SK-N-SH (cell line): ENCODE measurements at regions not wholly inside any gene's neighbourhood (a gene's known extent, or its start where the extent isn't known, plus 50 kb on each side); places are given as distances from the start of the nearest gene placed in this dataset.

Source experiments
- CTCF ChIA-PET: fragments of 300-600, 350-600 bp; formaldehyde crosslinking; extraction: SDS; loops from one replicate; lab custom pipeline; 2021; lab: Yijun Ruan, JAX
- POLR2A ChIA-PET: fragments of 350-600 bp; sonication (Branson Sonifier 250); formaldehyde crosslinking; extraction: SDS; loops from one replicate; lab custom pipeline; 2020; ENCODE audit warnings: antibody characterized with exemption, inconsistent platforms; lab: Yijun Ruan, JAX
- DNase-seq: peaks from one replicate; pipeline ENCODE4 v3.0.0; 2012
- H2AFZ ChIP-seq: fragments of 200-600 bp; sonication (generic); 2 replicates; pipeline ENCODE4 v1.8.1; 2016; ENCODE audit warnings: antibody characterized with exemption, mild to moderate bottlenecking, low read depth
- H3F3A ChIP-seq: fragments of 200-600 bp; sonication (generic); replicated peaks from 2 replicates; pipeline ENCODE3; 2016; ENCODE audit warnings: antibody characterized with exemption, mild to moderate bottlenecking; ENCODE audit not compliant: insufficient read depth
- H3K27ac ChIP-seq, 2 experiments: fragments of 200-500 bp in 1 of 2; fragments of 200-600 bp in 1 of 2; sonication (Bioruptor generic) in 1 of 2; sonication (generic), shearing (Covaris generic) in 1 of 2; 2 replicates each; pipeline versions ENCODE4 v1.5.1 to v1.6.1; 2014 to 2016; ENCODE audit warnings: low read depth in 2 of 2, inconsistent platforms in 1 of 2, low read length in 1 of 2, mild to moderate bottlenecking in 1 of 2, mixed read lengths in 1 of 2
- H3K27me3 ChIP-seq: fragments of 200-600 bp; sonication (generic), shearing (Covaris generic); 2 replicates; pipeline ENCODE4 v1.6.1; 2016; ENCODE audit warnings: mixed run types; ENCODE audit not compliant: insufficient read depth
- H3K36me3 ChIP-seq, 2 experiments: fragments of 200-500 bp in 1 of 2; fragments of 200-600 bp in 1 of 2; sonication (Bioruptor generic) in 1 of 2; sonication (generic) in 1 of 2; replicated peaks in 1 of 2; 2 replicates each; pipeline versions ENCODE3 to v1.5.1; 2014 to 2016; ENCODE audit warnings: low read length in 1 of 2, mild to moderate bottlenecking in 1 of 2; ENCODE audit not compliant: insufficient read depth in 2 of 2, control insufficient read depth in 1 of 2
- H3K4me1 ChIP-seq, 2 experiments: fragments of 200-500 bp in 1 of 2; fragments of 200-600 bp in 1 of 2; sonication (Bioruptor generic) in 1 of 2; sonication (generic), shearing (Covaris generic) in 1 of 2; 2 replicates each; pipeline versions ENCODE4 v1.5.1 to v1.6.1; 2014 to 2016; ENCODE audit warnings: low read depth in 1 of 2, low read length in 1 of 2, mixed run types in 1 of 2; ENCODE audit not compliant: insufficient read depth in 2 of 2, control insufficient read depth in 1 of 2
- H3K4me2 ChIP-seq: fragments of 200-600 bp; sonication (generic), shearing (Covaris generic); 2 replicates; pipeline ENCODE4 v1.6.1; 2017; ENCODE audit warnings: mixed run types
- H3K4me3 ChIP-seq, 2 experiments: fragments of 200-500 bp in 1 of 2; fragments of 200-600 bp in 1 of 2; sonication (Bioruptor generic) in 1 of 2; sonication (generic), shearing (Covaris generic) in 1 of 2; 2 replicates each; pipeline versions ENCODE4 v1.5.1 to v1.8.1; 2014 to 2016; ENCODE audit warnings: low read depth in 2 of 2, inconsistent platforms in 1 of 2, low read length in 1 of 2, mild to moderate bottlenecking in 1 of 2, mixed read lengths in 1 of 2, moderate library complexity in 1 of 2
- H3K79me2 ChIP-seq: fragments of 200-600 bp; sonication (generic); 2 replicates; pipeline ENCODE4 v1.8.1; 2017; ENCODE audit warnings: mild to moderate bottlenecking; ENCODE audit not compliant: insufficient read depth
- H3K9ac ChIP-seq: fragments of 200-600 bp; sonication (generic); 2 replicates; pipeline ENCODE4 v1.6.1; 2017; ENCODE audit warnings: mixed run types
- H3K9me2 ChIP-seq: fragments of 200-600 bp; sonication (generic); 2 replicates; pipeline ENCODE4 v1.6.1; 2017; ENCODE audit warnings: mixed run types
- H3K9me3 ChIP-seq: fragments of 200-600 bp; sonication (generic); 2 replicates; pipeline ENCODE4 v1.6.1; 2017; ENCODE audit warnings: mixed run types, mild to moderate bottlenecking, moderate library complexity
- H4K20me1 ChIP-seq: fragments of 200-600 bp; sonication (generic); 2 replicates; pipeline ENCODE4 v1.6.1; 2017; ENCODE audit warnings: mild to moderate bottlenecking, mixed run types; ENCODE audit not compliant: insufficient read depth
- CHD2 ChIP-seq: fragments of 150-350 bp; IDR thresholded peaks from 2 replicates; pipeline ENCODE4 v1.6.1; 2018; ENCODE audit warnings: low read length; ENCODE audit not compliant: partially characterized antibody
- EP300 ChIP-seq, 2 experiments: IDR thresholded peaks; 2 replicates each; pipeline versions ENCODE4 v1.4.0 to v1.6.1; 2012; ENCODE audit warnings: borderline replicate concordance in 1 of 2, low read depth in 1 of 2, low read length in 1 of 2
- EZH2phosphoT487 ChIP-seq: fragments of 200-600 bp; sonication (generic); IDR thresholded peaks from 2 replicates; pipeline ENCODE4 v1.6.1; 2017; ENCODE audit warnings: low read depth, mixed run types, mild to moderate bottlenecking, antibody characterized with exemption, moderate library complexity, borderline replicate concordance
- FOSL2 ChIP-seq: IDR thresholded peaks from 2 replicates; pipeline ENCODE4 v1.4.0; 2012; ENCODE audit warnings: low read depth, mild to moderate bottlenecking, moderate library complexity, borderline replicate concordance
- FOXJ3 ChIP-seq: sonication (generic); formaldehyde crosslinking; IDR thresholded peaks from 2 replicates; pipeline ENCODE4 v1.5.1; 2020; ENCODE audit warnings: mild to moderate bottlenecking, missing genetic modification reagents
- IRF3 ChIP-seq: fragments of 150-350 bp; IDR thresholded peaks from 2 replicates; pipeline ENCODE4 v1.6.1; 2016; ENCODE audit warnings: mild to moderate bottlenecking, low read depth, low read length
- MXI1 ChIP-seq: IDR thresholded peaks from 2 replicates; pipeline ENCODE4 v1.6.1; 2012; ENCODE audit warnings: mild to moderate bottlenecking, low read depth, low read length, improper control_type of control experiment
- NFIC ChIP-seq: IDR thresholded peaks from 2 replicates; pipeline ENCODE4 v1.4.0; 2012; ENCODE audit warnings: borderline replicate concordance
- POLR2AphosphoS5 ChIP-seq: IDR thresholded peaks from 2 replicates; pipeline ENCODE4 v1.6.1; 2012; ENCODE audit warnings: low read depth, low read length
- RXRA ChIP-seq: IDR thresholded peaks from 2 replicates; pipeline ENCODE4 v1.4.0; 2012; ENCODE audit warnings: low read depth, mild to moderate bottlenecking, borderline replicate concordance
- TAF1 ChIP-seq: IDR thresholded peaks from 2 replicates; pipeline ENCODE4 v1.6.1; 2012; ENCODE audit warnings: low read depth, mild to moderate bottlenecking, low read length, moderate library complexity, borderline replicate concordance
- TCF12 ChIP-seq: IDR thresholded peaks from 2 replicates; pipeline ENCODE4 v1.4.0; 2012
- USF2 ChIP-seq: fragments of 150-350 bp; IDR thresholded peaks from 2 replicates; pipeline ENCODE4 v1.6.1; 2017; ENCODE audit warnings: antibody characterized with exemption, low read length, low read depth, borderline replicate concordance
- YY1 ChIP-seq: IDR thresholded peaks from 2 replicates; pipeline ENCODE4 v1.4.0; 2012; ENCODE audit warnings: low read depth, mild to moderate bottlenecking
- ZBTB33 ChIP-seq: IDR thresholded peaks from 2 replicates; pipeline ENCODE4 v1.4.0; 2012; ENCODE audit warnings: low read depth, borderline replicate concordance
- WGBS: methylation state at CpG from one replicate; pipeline ENCODE4 v1.1.6; 2017; ENCODE audit warnings: low lambda C conversion rate; 5-methylcytosine and 5-hydroxymethylcytosine counted together
- TF ChIP-seq, protein P1 (sequence below): IDR thresholded peaks from 2 replicates; pipeline ENCODE4; 2012

- Histone ChIP-seq H3F3A (no peaks in the 10 kb centered on the region), H3K27ac (no peak overlapping the region), H3K9ac (no peak overlapping the region), H4K20me1 (no peaks in the 10 kb centered on the region), H3K79me2 (no peaks in the 10 kb centered on the region), H3K27me3 (no peaks in the 10 kb centered on the region; the same call in 1 of the 2 replicates), H3K36me3 (no peaks in the 10 kb centered on the region), H3K9me2 (no peaks in the 10 kb centered on the region), H2AFZ (0 out of 2 replicates have a peak overlapping the region, but pooled peaks have one; percentile 54), H3K4me3 (no peak overlapping the region), H3K4me2 (no peak overlapping the region), H3K9me3 (peaks cover 6% of the 10 kb centered on the region; the same call in 1 of the 2 replicates), H3K4me1 (peaks cover 0 to 2% of the 10 kb centered on the region in 2 experiments; a peak in 2 of 4 replicates)
- WGBS: 53% methylated on average over 2 of the region's 2 CpGs
- no peak for DNase-seq
- CTCF ChIA-PET: interaction anchor here (0.8 kb wide), 1 partner anchor 11 kb away, joined by 3 read pairs; no protein-coding TSS in a partner anchor
- POLR2A ChIA-PET: no interaction called here
- TF ChIP-seq EP300 (IDR thresholded peaks at IDR 0.05; ENCODE audit: borderline replicate concordance in 1 of 2, low read depth in 1 of 2, low read length in 1 of 2): no peak
- no peak for TF ChIP-seq MXI1
- no peak for TF ChIP-seq CHD2
Observed at GRCh38 chr16:54493061-54493460, 206.5 kb upstream of the IRX3 start.

DNA sequence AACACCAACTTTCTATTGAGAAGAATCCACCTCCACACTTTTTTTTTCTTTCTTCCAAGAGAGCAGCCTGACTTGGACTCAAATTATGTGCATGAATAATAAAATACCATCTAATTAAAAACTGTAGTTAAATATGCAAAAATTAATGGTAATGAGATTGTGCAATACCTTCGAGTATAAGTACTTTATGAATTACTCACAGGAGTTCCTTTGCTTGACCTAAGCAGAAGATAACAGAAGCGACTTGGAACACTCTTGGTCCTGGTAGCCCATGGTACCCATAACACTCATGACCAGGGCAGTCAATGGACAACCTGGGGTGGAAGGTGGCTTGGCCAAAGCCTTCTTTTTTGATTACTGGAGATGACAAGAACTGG lies 203.5 kb upstream of the IRX3 start:
- no peak for DNase-seq
- Histone ChIP-seq H3K9ac (no peak overlapping the region), H3K4me3 (no peak overlapping the region), H3K4me1 (peaks cover 0 to 2% of the 10 kb centered on the region in 2 experiments; a peak in 2 of 4 replicates), H3K9me2 (no peaks in the 10 kb centered on the region), H3F3A (no peaks in the 10 kb centered on the region), H3K27ac (no peak overlapping the region), H4K20me1 (no peaks in the 10 kb centered on the region), H2AFZ (no peak overlapping the region), H3K9me3 (no peaks in the 10 kb centered on the region), H3K36me3 (no peaks in the 10 kb centered on the region), H3K4me2 (no peak overlapping the region), H3K27me3 (no peaks in the 10 kb centered on the region; the same call in 1 of the 2 replicates), H3K79me2 (no peaks in the 10 kb centered on the region)
- 38% methylated on average over 2 of the region's 2 CpGs for WGBS
- ChIA-PET POLR2A (no interaction called here), CTCF (interaction anchor here (1.0 kb wide), 1 partner anchor 940 kb away, joined by 3 read pairs; no protein-coding TSS in a partner anchor)
- TF ChIP-seq FOXJ3: no peak
- TF ChIP-seq TCF12: no peak
- no peak for TF ChIP-seq EZH2phosphoT487
- TF ChIP-seq POLR2AphosphoS5: no peak
- no peak for TF ChIP-seq YY1
- TF ChIP-seq, protein P1, sequence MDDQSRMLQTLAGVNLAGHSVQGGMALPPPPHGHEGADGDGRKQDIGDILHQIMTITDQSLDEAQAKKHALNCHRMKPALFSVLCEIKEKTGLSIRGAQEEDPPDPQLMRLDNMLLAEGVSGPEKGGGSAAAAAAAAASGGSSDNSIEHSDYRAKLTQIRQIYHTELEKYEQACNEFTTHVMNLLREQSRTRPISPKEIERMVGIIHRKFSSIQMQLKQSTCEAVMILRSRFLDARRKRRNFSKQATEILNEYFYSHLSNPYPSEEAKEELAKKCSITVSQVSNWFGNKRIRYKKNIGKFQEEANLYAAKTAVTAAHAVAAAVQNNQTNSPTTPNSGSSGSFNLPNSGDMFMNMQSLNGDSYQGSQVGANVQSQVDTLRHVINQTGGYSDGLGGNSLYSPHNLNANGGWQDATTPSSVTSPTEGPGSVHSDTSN: no peak
- TF ChIP-seq FOSL2: no peak
- TF ChIP-seq NFIC: no peak
- no peak for TF ChIP-seq RXRA
- TF ChIP-seq ZBTB33: no peak
- TF ChIP-seq MXI1: no peak
- TF ChIP-seq USF2: no peak
- no peak for TF ChIP-seq TAF1
- no peak for TF ChIP-seq IRF3
